ENCODE measurements at regions not wholly inside any gene's neighbourhood (a gene's known extent, or its start where the extent isn't known, plus 50 kb on each side); places are given as distances from the start of the nearest gene placed in this dataset.
A peak's percentile ranks its signal among the peaks of the same experiment; 100 is the strongest.

GRCh38 chr6:127641905-127642304 lies 64.9 kb downstream of the C6orf58 start:
- intact Hi-C loops (cut with DNase I; ENCODE audit: low total_unique reads): loop anchor here (10.0 kb wide), 1 partner anchor 1903 kb away; no protein-coding TSS in a partner anchor
- Histone ChIP-seq H3K27ac (no peak overlapping the region), H3K4me3 (no peak overlapping the region), H3K4me1 (no peaks in the 10 kb centered on the region), H3K9me3 (no peaks in the 10 kb centered on the region), H3K27me3 (no peaks in the 10 kb centered on the region), H3K36me3 (no peaks in the 10 kb centered on the region)
- no peak for DNase-seq (ENCODE audit: low spot score in 2 of 2)
- peak in 2 of 3 donors; percentile 15 to 26 for TF ChIP-seq CTCF (IDR thresholded peaks at IDR 0.05)
- no peak for TF ChIP-seq POLR2AphosphoS5 (IDR thresholded peaks at IDR 0.05)
